ENCODE measurements at regions not wholly inside any gene's neighbourhood (a gene's known extent, or its start where the extent isn't known, plus 50 kb on each side); places are given as distances from the start of the nearest gene placed in this dataset.

DNA sequence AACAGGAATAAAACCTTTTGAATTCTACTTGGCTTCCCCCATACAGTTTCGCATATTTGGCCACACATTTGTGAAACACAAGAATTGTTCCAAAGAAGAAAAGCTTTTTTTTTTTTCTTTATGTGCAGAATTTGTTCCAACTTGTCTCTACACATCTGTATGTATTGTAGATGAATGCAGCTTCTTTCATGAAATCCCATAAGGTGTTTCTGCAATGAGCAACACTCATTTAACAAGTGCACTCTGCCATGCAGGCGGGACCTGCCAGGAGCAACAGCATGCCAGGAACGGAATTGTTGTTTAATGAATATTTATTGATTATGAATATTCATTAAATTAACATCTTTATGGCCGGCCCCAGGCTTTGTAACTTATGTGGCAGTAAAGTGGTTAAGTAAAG, 1075.0 kb downstream of the TTLL7 start:
- FAIRE-seq = no peak

GRCh38 chr1:82921759-82922158, 1077.2 kb downstream of the TTLL7 start:
- no peak for FAIRE-seq

DNA sequence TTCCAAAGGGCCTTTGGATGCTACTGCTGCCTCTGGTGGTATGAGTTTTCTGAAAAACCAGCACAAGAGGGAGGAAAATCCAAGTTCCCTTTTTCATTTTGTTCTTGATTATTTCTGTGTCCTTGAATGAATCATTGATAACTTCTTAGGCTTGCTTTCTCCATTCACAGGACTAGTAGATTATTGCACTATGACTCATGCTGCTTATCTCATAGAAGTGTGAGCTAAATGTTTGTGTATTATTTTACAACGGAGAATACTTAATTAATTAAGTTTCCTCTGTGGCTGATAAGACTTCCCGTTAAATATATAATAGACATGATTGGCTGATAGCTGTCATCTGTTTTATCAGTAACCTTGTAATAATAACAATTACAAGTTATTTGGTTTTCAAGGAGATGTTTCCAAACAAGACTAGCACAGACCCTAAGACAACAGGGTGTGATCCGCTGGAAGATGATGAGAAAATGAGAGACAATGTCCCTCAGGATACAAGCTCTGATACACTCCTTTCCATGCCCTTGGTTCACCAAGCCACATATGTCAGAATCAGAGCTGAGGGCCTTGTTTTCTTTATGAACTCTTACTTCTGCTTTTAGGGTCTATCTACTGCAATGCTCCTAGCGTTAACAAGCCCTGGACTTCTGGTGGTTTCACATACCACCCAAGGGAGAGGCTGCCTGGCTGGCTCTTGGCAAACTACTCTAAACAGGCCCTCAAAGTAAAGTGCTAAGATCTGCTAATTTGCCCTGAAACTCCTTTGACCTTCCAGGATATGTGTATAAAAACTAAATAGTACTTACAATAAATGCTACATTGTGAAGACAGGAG, 1078.3 kb downstream of the TTLL7 start:
- FAIRE-seq = no peak

GRCh38 chr1:82919837-82920236, 1079.1 kb downstream of the TTLL7 start:
- no peak for FAIRE-seq

DNA sequence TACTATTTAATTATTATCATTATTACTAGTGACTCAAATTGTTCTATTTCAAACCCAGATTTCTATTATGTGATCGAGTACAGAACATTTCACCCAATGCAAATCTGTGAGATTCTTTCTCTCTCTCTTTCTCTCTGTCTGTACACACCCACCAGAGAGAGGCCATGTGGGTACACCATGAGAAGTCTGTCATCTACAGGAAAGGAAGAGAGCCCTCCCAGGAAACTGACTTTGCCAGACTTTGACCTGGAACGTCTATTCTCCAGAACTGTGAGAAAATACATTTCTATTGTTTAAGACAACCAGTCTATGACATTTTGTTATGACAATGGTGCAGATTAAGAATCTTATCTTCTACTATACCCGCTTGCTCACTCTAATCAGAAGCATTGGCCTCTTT, 1091.6 kb downstream of the TTLL7 start:
- no peak for FAIRE-seq

- no peak for FAIRE-seq
These were observed 1095.3 kb downstream of the TTLL7 start for GRCh38 chr1:82903626-82904025.

GRCh38 chr1:82901561-82901960, 1097.4 kb downstream of the TTLL7 start:
- FAIRE-seq = no peak

DNA sequence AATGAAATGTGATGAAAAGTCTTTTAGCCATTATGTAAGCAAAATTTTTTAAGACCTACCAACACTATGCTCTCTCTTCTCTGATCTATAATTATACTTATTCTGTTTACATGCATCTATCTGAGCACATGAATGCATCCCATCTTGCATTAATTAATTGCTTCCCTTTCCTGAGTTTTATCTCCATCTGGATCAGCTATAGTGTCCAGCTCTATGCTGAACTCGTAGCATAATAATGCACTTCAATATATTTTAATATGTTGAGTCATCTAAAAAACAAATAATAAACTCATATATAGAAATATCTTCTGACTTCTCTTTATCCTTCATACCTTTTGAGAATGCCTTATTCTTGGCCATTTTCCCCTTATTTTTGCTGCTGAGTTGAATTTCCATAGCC, 1097.8 kb downstream of the TTLL7 start:
- no peak for FAIRE-seq

GRCh38 chr1:82899017-82899416, 1098.3 kb downstream of the ADGRL2 start:
- no peak for FAIRE-seq

- FAIRE-seq = no peak
These were observed 1096.8 kb downstream of the ADGRL2 start for GRCh38 chr1:82897549-82897948.

DNA sequence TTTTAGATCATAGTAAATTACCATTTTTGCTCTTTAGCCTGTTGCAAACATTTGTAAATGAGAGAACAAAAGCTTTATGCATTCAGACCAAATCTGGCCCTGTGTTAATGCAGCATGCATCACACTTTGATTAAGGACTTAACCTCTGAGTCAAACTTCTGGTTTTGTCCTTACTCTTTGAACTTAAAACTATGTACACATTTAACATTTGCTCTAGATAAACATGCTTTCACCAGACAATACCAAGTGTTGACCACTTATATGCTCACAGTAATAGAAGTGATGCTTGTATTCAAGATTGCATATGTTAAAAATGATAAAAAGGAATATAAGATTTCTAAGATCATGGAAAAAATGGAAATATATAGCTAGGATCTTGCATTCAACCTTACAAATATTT, 1095.3 kb downstream of the ADGRL2 start:
- no peak for FAIRE-seq

DNA sequence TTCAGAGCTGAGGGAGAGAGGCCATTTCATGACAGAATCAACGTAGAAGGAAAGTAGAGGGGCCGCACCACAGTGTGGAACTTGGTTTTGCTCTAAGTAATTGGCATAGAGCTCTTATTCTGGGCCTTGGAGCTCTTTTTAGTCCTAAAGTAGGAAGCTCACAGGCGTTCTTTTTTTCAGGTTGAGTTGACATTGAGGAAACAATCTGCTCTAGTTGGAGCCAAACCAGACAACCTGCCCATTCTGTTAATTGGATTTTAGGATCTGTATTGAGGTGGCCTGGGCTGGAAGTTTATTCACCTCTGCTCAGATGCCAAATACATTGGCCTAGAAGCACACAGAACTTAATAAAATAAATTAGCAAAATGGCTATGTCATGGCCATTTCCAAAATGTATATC, 1093.9 kb downstream of the ADGRL2 start:
- FAIRE-seq = no peak

DNA sequence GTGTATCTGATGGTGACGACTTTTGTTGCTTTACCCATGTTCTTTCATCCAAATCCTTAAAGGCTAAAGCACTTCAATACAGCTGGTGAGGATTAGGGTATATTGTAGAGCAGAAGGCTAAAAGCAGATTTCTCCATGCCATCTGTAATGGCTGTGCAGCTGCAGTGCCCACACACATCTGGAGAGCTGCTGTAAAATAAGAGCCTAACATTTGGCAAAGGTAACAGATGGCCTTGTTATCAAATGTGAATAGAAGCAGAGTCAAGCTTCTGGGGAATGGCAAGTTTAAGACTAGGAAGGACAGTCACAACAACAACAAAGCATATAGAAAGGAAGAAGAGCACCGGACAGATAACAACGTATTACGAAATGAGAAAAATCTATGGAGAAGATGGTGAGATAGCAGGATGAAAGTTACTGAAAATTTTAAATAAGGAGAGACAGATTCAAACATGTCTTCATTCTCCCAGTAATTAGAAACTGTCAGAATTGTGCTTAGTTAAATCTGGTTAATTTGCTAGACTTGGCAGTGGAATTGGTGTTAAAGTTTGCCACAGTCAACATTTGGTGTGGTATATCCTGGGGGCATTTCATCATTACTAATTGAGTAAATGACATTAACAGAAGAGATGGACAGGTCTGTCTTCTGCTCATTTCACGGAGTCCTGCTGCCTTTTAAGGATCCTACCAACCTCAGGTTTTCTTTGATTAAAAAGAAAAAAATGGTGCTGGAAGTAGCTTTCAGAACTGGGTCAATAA, 1093.2 kb downstream of the ADGRL2 start:
- no peak for FAIRE-seq

- FAIRE-seq = no peak
These were observed 1079.8 kb downstream of the ADGRL2 start for GRCh38 chr1:82880506-82880905.

- FAIRE-seq = no peak
These were observed 1079.1 kb downstream of the ADGRL2 start for GRCh38 chr1:82879701-82880305.

GRCh38 chr1:82875170-82875569, 1074.4 kb downstream of the ADGRL2 start:
- FAIRE-seq = no peak

- FAIRE-seq = no peak
These were observed 1073.3 kb downstream of the ADGRL2 start for GRCh38 chr1:82874041-82874440.

GRCh38 chr1:82870332-82870731, 1069.6 kb downstream of the ADGRL2 start:
- FAIRE-seq = no peak

- FAIRE-seq = no peak
These were observed 1067.0 kb downstream of the ADGRL2 start for GRCh38 chr1:82867781-82868180.

GRCh38 chr1:82861749-82862148, 1061.0 kb downstream of the ADGRL2 start:
- no peak for FAIRE-seq

GRCh38 chr1:82858031-82858430, 1057.3 kb downstream of the ADGRL2 start:
- no peak for FAIRE-seq

DNA sequence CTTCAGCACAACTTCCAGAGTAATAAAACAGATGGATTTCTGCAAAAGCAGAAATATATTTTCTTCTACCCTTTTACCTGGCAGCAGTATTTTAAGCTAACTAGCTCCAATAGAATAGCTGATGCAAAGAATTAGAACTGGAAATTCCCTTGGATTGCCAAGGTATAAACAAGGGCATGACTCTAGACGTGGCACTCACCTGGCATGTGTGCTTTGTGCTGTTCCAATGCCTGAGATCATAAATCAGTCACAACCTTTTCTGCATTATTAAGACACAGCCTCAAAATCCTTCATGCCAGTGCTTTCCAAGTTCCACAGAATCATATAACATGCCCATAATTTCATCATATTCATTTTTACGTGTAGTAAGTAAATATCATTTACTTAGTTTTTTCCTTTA, 1048.7 kb downstream of the ADGRL2 start:
- no peak for FAIRE-seq

DNA sequence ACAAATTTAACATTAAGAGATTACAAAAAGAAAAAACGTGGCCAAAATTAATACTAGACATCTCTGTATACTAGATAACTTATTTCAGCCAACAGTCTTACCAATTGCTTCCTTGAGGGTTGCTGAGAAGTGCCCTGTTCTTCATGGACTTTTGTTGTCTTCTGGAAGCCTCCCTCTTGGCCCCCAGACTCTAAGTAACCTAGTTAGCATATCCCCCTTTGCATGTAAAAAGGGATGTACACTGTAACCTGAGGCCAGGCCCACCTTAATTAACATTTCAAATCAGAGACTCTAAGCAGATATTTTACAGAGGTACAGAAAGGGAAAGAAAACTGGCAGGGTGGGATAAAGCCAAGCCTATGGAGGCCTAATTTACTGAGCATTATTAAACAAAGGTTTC, 1047.3 kb downstream of the ADGRL2 start:
- no peak for FAIRE-seq

DNA sequence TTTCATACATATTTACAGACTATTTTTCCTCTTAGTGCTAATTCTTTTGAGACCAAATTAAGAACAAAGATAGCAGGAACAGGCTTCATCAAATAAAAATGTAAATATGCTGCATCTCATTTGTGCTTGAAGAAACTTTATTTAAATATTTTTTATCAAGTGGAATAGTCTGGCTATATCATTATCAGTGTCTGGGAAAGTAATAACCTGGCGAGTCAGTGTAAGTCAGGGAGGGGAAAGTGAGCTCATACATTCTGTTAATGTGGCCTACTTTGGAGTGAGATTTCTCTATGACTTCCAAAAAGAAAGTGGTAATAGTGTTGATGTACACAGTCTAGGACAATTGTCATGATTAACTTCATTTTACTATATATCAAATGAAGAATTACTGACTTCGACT, 1045.1 kb downstream of the ADGRL2 start:
- FAIRE-seq = no peak
